PC-3 (cell line): ENCODE measurements at regions not wholly inside any gene's neighbourhood (a gene's known extent, or its start where the extent isn't known, plus 50 kb on each side); places are given as distances from the start of the nearest gene placed in this dataset.

Experiments
- CTCF ChIP-seq: fragments of 300-600 bp; sonication (generic); conservative IDR thresholded peaks from 2 replicates; pipeline ENCODE4 v1.5.1; 2017; ENCODE audit warnings: antibody characterized with exemption, low read depth, mild to moderate bottlenecking, low read length
- EZH2 ChIP-seq: fragments of 300-600 bp; sonication (generic); IDR thresholded peaks from one replicate; pipeline ENCODE4 v1.6.1; 2017; ENCODE audit warnings: antibody characterized with exemption, mild to moderate bottlenecking, low read length; ENCODE audit not compliant: unreplicated experiment
- EZH2phosphoT487 ChIP-seq: fragments of 300-600 bp; sonication (generic); IDR thresholded peaks from 2 replicates; pipeline ENCODE4 v1.6.1; 2018; ENCODE audit warnings: mild to moderate bottlenecking, antibody characterized with exemption, low read length, borderline replicate concordance

DNA sequence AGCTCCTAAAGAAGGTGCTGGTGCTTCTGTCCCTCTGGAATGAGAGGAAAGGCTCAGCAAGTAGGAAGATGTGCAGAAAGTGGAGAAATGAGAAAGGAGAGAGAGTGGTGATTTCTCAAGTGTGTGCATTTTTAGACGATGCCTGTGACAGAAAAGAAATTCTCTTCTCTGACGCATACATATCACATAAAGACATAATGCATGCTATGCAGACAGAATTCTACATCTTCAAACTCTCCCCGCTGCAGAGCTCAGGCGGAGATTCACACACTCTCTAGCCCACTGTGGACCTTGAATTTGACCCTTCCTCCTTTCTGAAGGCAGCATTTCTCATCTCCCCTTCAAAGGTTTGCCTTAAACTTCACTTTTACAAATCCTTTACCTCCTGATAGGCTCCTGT lies 52.0 kb upstream of the CAMK1G start:
- no peak for TF ChIP-seq CTCF
- TF ChIP-seq EZH2phosphoT487 = no peak
- no peak for TF ChIP-seq EZH2
